MM.1S (cell line): ENCODE measurements at regions not wholly inside any gene's neighbourhood (a gene's known extent, or its start where the extent isn't known, plus 50 kb on each side); places are given as distances from the start of the nearest gene placed in this dataset.

ENCODE experiments used
- DNase-seq: peaks from one replicate; pipeline ENCODE4 v3.0.0-alpha.2; 2015
- H2AFZ ChIP-seq: fragments of 300-600 bp; sonication (generic); 2 replicates; pipeline ENCODE4 v1.6.0; 2016; ENCODE audit warnings: antibody characterized with exemption, low read length
- H3F3A ChIP-seq: fragments of 300-600 bp; sonication (generic); 2 replicates; pipeline ENCODE4 v1.6.1; 2016; ENCODE audit warnings: mild to moderate bottlenecking, antibody characterized with exemption, low read length, moderate library complexity, mixed read lengths; ENCODE audit not compliant: insufficient read depth
- H3K27ac ChIP-seq: fragments of 300-600 bp; sonication (generic); 2 replicates; pipeline ENCODE4 v1.5.1; 2016; ENCODE audit warnings: mild to moderate bottlenecking, low read length
- H3K27me3 ChIP-seq: fragments of 300-600 bp; sonication (generic); replicated peaks from 2 replicates; pipeline ENCODE4 v1.6.0; 2016; ENCODE audit warnings: low read length; ENCODE audit not compliant: insufficient read depth
- H3K36me3 ChIP-seq: fragments of 300-600 bp; sonication (generic); replicated peaks from 2 replicates; pipeline ENCODE4 v1.6.1; 2016; ENCODE audit warnings: mild to moderate bottlenecking, low read length, mixed read lengths; ENCODE audit not compliant: insufficient read depth
- H3K4me1 ChIP-seq: fragments of 300-600 bp; sonication (generic); 2 replicates; pipeline ENCODE4 v1.6.1; 2016; ENCODE audit warnings: low read length, mixed read lengths
- H3K4me2 ChIP-seq: fragments of 300-600 bp; sonication (generic); 2 replicates; pipeline ENCODE4 v1.6.0; 2016; ENCODE audit warnings: low read depth, low read length
- H3K4me3 ChIP-seq: fragments of 300-600 bp; sonication (generic); 2 replicates; pipeline ENCODE4 v1.5.1; 2016; ENCODE audit warnings: low read length, mixed read lengths
- H3K79me2 ChIP-seq: fragments of 300-600 bp; sonication (generic); 2 replicates; pipeline ENCODE4 v1.6.1; 2016; ENCODE audit warnings: mixed run types, low read length, mixed read lengths
- H3K9ac ChIP-seq: fragments of 300-600 bp; sonication (generic); 2 replicates; pipeline ENCODE4 v1.6.1; 2016; ENCODE audit warnings: low read length, mixed read lengths
- H3K9me2 ChIP-seq: fragments of 300-600 bp; sonication (generic); replicated peaks from 2 replicates; pipeline ENCODE4 v1.6.1; 2016; ENCODE audit warnings: mild to moderate bottlenecking, low read length, mixed read lengths; ENCODE audit not compliant: insufficient read depth
- H3K9me3 ChIP-seq: fragments of 300-600 bp; sonication (generic); replicated peaks from 2 replicates; pipeline ENCODE4 v1.6.1; 2016; ENCODE audit warnings: mild to moderate bottlenecking, low read length, mixed read lengths; ENCODE audit not compliant: insufficient read depth
- H4K20me1 ChIP-seq: fragments of 300-600 bp; sonication (generic); 2 replicates; pipeline ENCODE4 v1.6.1; 2016; ENCODE audit warnings: mild to moderate bottlenecking, low read length, moderate library complexity, mixed read lengths; ENCODE audit not compliant: insufficient read depth
- CTCF ChIP-seq: fragments of 300-600 bp; sonication (generic); IDR thresholded peaks from 2 replicates; pipeline ENCODE4 v1.5.1; 2016; ENCODE audit warnings: antibody characterized with exemption, low read length, mixed read lengths
- EZH2 ChIP-seq: fragments of 300-600 bp; sonication (generic); optimal IDR thresholded peaks from 2 replicates; pipeline ENCODE3; 2017; ENCODE audit warnings: low read depth, mild to moderate bottlenecking, antibody characterized with exemption, low read length, mixed read lengths
- EZH2phosphoT487 ChIP-seq: fragments of 300-600 bp; sonication (generic); IDR thresholded peaks from 2 replicates; pipeline ENCODE4 v1.6.1; 2018; ENCODE audit warnings: antibody characterized with exemption, low read length

DNA sequence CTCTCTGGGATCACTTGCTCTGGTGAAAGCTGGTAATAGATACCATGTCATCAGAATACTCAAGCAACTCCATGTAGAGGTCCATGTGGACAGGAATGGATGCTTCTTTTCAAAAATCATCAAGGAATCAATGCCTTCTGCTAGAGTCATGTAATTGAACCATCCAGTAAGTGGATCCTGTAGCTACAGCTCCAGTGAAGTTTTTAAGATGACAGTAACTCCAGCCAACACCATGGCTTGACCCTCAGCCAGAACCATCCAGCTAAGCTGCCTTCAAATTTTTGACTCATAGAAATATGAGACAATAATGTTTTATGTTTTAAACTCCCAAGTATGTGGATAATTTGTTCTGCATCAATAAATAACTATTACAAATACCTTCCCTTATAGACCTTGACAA, 923.7 kb downstream of the EPHA3 start:
- Histone ChIP-seq H3K79me2 (no peaks in the 10 kb centered on the region), H2AFZ (no peak overlapping the region), H3K4me2 (no peak overlapping the region), H3K9me2 (no peaks in the 10 kb centered on the region), H3K27me3 (no peaks in the 10 kb centered on the region), H3K4me1 (no peaks in the 10 kb centered on the region), H3K9me3 (no peaks in the 10 kb centered on the region), H3K9ac (no peak overlapping the region), H4K20me1 (no peaks in the 10 kb centered on the region), H3K27ac (no peak overlapping the region), H3K4me3 (no peak overlapping the region), H3K36me3 (no peaks in the 10 kb centered on the region), H3F3A (no peaks in the 10 kb centered on the region)
- TF ChIP-seq EZH2phosphoT487 = no peak
- no peak for TF ChIP-seq EZH2
- no peak for TF ChIP-seq CTCF
- no peak for DNase-seq

GRCh38 chr3:90032980-90033641, 925.7 kb downstream of the EPHA3 start:
- no peak overlapping the region for H2AFZ ChIP-seq
- no peak for TF ChIP-seq EZH2phosphoT487
- no peak for TF ChIP-seq CTCF
- TF ChIP-seq EZH2 = no peak

GRCh38 chr3:90034038-90034437, 926.6 kb downstream of the EPHA3 start:
- H3K9me3 ChIP-seq = no peaks in the 10 kb centered on the region
- H4K20me1 ChIP-seq = no peaks in the 10 kb centered on the region
- H3K4me1 ChIP-seq = no peaks in the 10 kb centered on the region
- H3K9me2 ChIP-seq = no peaks in the 10 kb centered on the region
- no peak for TF ChIP-seq EZH2
- TF ChIP-seq EZH2phosphoT487 = no peak
- TF ChIP-seq CTCF = no peak
- no peak for DNase-seq
- H3K36me3 ChIP-seq = no peaks in the 10 kb centered on the region
- H3K27ac ChIP-seq = no peak overlapping the region
- no peak overlapping the region for H3K4me3 ChIP-seq
- H3K27me3 ChIP-seq = no peaks in the 10 kb centered on the region
- no peak overlapping the region for H2AFZ ChIP-seq
- H3K79me2 ChIP-seq = no peaks in the 10 kb centered on the region
- H3K9ac ChIP-seq = no peak overlapping the region
- no peaks in the 10 kb centered on the region for H3F3A ChIP-seq
- no peak overlapping the region for H3K4me2 ChIP-seq

More at GRCh38 chr3:90032980-90033641, 925.7 kb downstream of the EPHA3 start:
- no peak overlapping the region for H3K27ac ChIP-seq
- no peaks in the 10 kb centered on the region for H3F3A ChIP-seq
- DNase-seq = no peak
- H3K9me3 ChIP-seq = no peaks in the 10 kb centered on the region
- no peaks in the 10 kb centered on the region for H3K36me3 ChIP-seq
- H3K9ac ChIP-seq = no peak overlapping the region
- no peaks in the 10 kb centered on the region for H3K27me3 ChIP-seq
- no peaks in the 10 kb centered on the region for H3K79me2 ChIP-seq
- no peaks in the 10 kb centered on the region for H3K4me1 ChIP-seq
- H3K9me2 ChIP-seq = no peaks in the 10 kb centered on the region
- no peak overlapping the region for H3K4me3 ChIP-seq
- H4K20me1 ChIP-seq = no peaks in the 10 kb centered on the region
- H3K4me2 ChIP-seq = no peak overlapping the region
